Ishikawa (cell line): ENCODE measurements at regions not wholly inside any gene's neighbourhood (a gene's known extent, or its start where the extent isn't known, plus 50 kb on each side); places are given as distances from the start of the nearest gene placed in this dataset.

Experiments
- CREB1 ChIP-seq: IDR thresholded peaks from 2 replicates; pipeline ENCODE4 v1.6.1; 2012; ENCODE audit warnings: low read depth
- USF1 ChIP-seq: IDR thresholded peaks from 2 replicates; pipeline ENCODE4 v1.6.1; 2012
- TF ChIP-seq, protein P1 (sequence below): IDR thresholded peaks from 2 replicates; pipeline ENCODE4 v1.6.1; 2012

GRCh38 chrX:110509755-110510532 is 151.3 kb downstream of the RTL9 start:
- no peak for TF ChIP-seq USF1
- no peak for TF ChIP-seq CREB1
- TF ChIP-seq, protein P1, sequence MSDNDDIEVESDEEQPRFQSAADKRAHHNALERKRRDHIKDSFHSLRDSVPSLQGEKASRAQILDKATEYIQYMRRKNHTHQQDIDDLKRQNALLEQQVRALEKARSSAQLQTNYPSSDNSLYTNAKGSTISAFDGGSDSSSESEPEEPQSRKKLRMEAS = no peak
